ENCODE measurements at regions not wholly inside any gene's neighbourhood (a gene's known extent, or its start where the extent isn't known, plus 50 kb on each side); places are given as distances from the start of the nearest gene placed in this dataset.

- no peak for DNase-seq (ENCODE audit: low spot score)
- WGBS (ENCODE audit: low lambda C conversion rate, missing lambda C conversion rate): 77% methylated on average over 3 of the region's 3 CpGs
Observed at GRCh38 chr13:73684286-73684685, 449.9 kb downstream of the KLF12 start.

DNA sequence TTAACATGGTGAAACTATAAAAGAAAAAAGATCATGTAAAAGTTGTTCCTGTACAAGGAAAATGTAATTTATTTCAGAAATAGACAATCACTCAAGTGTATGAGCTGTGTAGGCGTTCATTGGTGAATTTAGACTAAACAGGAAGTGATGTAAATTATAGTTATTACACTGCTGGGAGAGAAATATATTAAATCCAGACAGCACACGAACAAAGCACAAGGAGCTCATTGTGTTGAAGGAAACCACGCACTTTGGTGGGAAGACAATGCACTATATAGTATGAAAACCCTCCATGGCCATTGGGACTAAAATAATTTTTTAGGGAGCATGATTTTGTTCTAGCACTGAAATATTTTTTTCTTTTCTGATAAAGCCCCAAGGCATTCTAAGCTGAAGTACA is 450.5 kb downstream of the KLF12 start:
- 69% methylated on average over 3 of the region's 3 CpGs for WGBS (ENCODE audit: low lambda C conversion rate, missing lambda C conversion rate)
- Histone ChIP-seq H3K9me2 (replicated peaks; ENCODE audit: insufficient read depth) (no peaks in the 10 kb centered on the region), H3K4me1 (ENCODE audit: insufficient read depth) (no peaks in the 10 kb centered on the region), H3K9me3 (ENCODE audit: low read depth) (no peaks in the 10 kb centered on the region), H3K79me2 (no peaks in the 10 kb centered on the region), H3K27me3 (no peaks in the 10 kb centered on the region), H3K4me2 (no peak overlapping the region), H4K20me1 (ENCODE audit: insufficient read depth, poor library complexity, severe bottlenecking) (no peaks in the 10 kb centered on the region), H3K27ac (no peak overlapping the region), H2AFZ (no peak overlapping the region), H3K4me3 (no peak overlapping the region), H3K36me3 (replicated peaks; ENCODE audit: insufficient read depth, low read depth) (no peaks in the 10 kb centered on the region)
- no peak for DNase-seq (ENCODE audit: low spot score)
- TF ChIP-seq, protein P1, sequence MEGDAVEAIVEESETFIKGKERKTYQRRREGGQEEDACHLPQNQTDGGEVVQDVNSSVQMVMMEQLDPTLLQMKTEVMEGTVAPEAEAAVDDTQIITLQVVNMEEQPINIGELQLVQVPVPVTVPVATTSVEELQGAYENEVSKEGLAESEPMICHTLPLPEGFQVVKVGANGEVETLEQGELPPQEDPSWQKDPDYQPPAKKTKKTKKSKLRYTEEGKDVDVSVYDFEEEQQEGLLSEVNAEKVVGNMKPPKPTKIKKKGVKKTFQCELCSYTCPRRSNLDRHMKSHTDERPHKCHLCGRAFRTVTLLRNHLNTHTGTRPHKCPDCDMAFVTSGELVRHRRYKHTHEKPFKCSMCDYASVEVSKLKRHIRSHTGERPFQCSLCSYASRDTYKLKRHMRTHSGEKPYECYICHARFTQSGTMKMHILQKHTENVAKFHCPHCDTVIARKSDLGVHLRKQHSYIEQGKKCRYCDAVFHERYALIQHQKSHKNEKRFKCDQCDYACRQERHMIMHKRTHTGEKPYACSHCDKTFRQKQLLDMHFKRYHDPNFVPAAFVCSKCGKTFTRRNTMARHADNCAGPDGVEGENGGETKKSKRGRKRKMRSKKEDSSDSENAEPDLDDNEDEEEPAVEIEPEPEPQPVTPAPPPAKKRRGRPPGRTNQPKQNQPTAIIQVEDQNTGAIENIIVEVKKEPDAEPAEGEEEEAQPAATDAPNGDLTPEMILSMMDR (IDR thresholded peaks at IDR 0.05; ENCODE audit: poor library complexity): no peak
- TF ChIP-seq EZH2phosphoT487 (IDR thresholded peaks at IDR 0.05; ENCODE audit: low read depth, severe bottlenecking, unreplicated experiment) (no peak), EZH2 (IDR thresholded peaks at IDR 0.05; ENCODE audit: borderline replicate concordance) (no peak)

More at GRCh38 chr13:73684286-73684685, 449.9 kb downstream of the KLF12 start:
- TF ChIP-seq EZH2 (IDR thresholded peaks at IDR 0.05; ENCODE audit: borderline replicate concordance) (no peak), EZH2phosphoT487 (IDR thresholded peaks at IDR 0.05; ENCODE audit: low read depth, severe bottlenecking, unreplicated experiment) (no peak)
- TF ChIP-seq, protein P1 (IDR thresholded peaks at IDR 0.05; ENCODE audit: poor library complexity): no peak
- no peak overlapping the region for H2AFZ ChIP-seq
- no peaks in the 10 kb centered on the region for H3K9me3 ChIP-seq (ENCODE audit: low read depth)
- H3K9me2 ChIP-seq (replicated peaks; ENCODE audit: insufficient read depth): no peaks in the 10 kb centered on the region
- H3K4me2 ChIP-seq: no peak overlapping the region
- H3K4me3 ChIP-seq: no peak overlapping the region
- no peak overlapping the region for H3K27ac ChIP-seq
- no peaks in the 10 kb centered on the region for H3K79me2 ChIP-seq
- no peaks in the 10 kb centered on the region for H3K36me3 ChIP-seq (replicated peaks; ENCODE audit: insufficient read depth, low read depth)
- no peaks in the 10 kb centered on the region for H3K27me3 ChIP-seq
- H4K20me1 ChIP-seq (ENCODE audit: insufficient read depth, poor library complexity, severe bottlenecking): no peaks in the 10 kb centered on the region
- no peaks in the 10 kb centered on the region for H3K4me1 ChIP-seq (ENCODE audit: insufficient read depth)

DNA sequence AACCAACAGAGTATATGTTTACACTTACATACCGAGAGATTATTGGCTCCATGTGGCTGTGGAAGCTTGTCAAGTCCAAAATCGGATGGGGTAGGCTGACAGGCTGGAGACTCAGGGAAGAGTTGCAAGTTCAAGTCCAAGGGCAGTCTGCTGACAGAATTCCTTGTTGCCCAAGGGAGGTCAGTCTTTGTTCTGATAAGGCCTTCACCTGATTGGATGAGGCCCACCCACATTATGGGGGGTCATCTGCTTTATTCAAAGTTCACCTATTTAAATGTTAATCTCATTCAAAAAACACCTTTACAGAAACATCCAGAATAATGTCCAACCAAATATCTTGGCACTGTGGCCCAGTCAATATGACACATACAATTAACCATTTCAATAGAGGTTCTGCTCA is 452.4 kb downstream of the KLF12 start:
- Histone ChIP-seq H3K36me3 (replicated peaks; ENCODE audit: insufficient read depth, low read depth) (no peaks in the 10 kb centered on the region), H3K9me3 (ENCODE audit: low read depth) (no peaks in the 10 kb centered on the region), H3K27ac (no peak overlapping the region), H3K27me3 (no peaks in the 10 kb centered on the region), H3K4me1 (ENCODE audit: insufficient read depth) (peaks cover 8% of the 10 kb centered on the region), H3K79me2 (no peaks in the 10 kb centered on the region), H3K4me3 (no peak overlapping the region), H2AFZ (no peak overlapping the region), H3K4me2 (no peak overlapping the region), H4K20me1 (ENCODE audit: insufficient read depth, poor library complexity, severe bottlenecking) (no peaks in the 10 kb centered on the region), H3K9me2 (replicated peaks; ENCODE audit: insufficient read depth) (no peaks in the 10 kb centered on the region)
- TF ChIP-seq, protein P1 (IDR thresholded peaks at IDR 0.05; ENCODE audit: poor library complexity): no peak
- TF ChIP-seq EZH2 (IDR thresholded peaks at IDR 0.05; ENCODE audit: borderline replicate concordance) (no peak), EZH2phosphoT487 (IDR thresholded peaks at IDR 0.05; ENCODE audit: low read depth, severe bottlenecking, unreplicated experiment) (no peak)
- no peak for DNase-seq (ENCODE audit: low spot score)
- WGBS (ENCODE audit: low lambda C conversion rate, missing lambda C conversion rate): 87% methylated on average over 2 of the region's 2 CpGs

DNA sequence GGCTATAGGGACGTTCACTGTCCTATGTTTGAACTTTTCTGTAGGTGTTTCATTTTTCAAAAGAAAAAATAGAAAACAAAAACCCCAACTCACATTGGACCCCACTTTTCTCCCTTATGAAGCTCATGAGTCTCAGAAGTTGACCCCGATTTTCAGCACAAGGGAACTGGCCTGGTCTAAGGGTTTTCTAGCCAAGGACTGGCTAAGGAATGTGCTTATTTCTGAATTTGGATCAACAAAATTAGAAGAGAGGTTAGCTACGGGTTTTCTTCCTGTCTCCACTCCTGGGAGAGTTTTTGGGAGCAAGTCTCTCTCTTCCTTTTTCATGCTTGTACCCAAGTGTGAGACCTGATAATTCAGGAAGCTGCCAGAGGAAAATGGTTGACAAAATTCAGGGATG is 453.2 kb downstream of the KLF12 start:
- H3K4me2 ChIP-seq: no peak overlapping the region
- H3K27ac ChIP-seq: no peak overlapping the region
- 96% methylated on average over 3 of the region's 3 CpGs for WGBS (ENCODE audit: low lambda C conversion rate, missing lambda C conversion rate)
- no peaks in the 10 kb centered on the region for H3K36me3 ChIP-seq (replicated peaks; ENCODE audit: insufficient read depth, low read depth)
- no peaks in the 10 kb centered on the region for H3K9me3 ChIP-seq (ENCODE audit: low read depth)
- H2AFZ ChIP-seq: no peak overlapping the region
- no peaks in the 10 kb centered on the region for H3K9me2 ChIP-seq (replicated peaks; ENCODE audit: insufficient read depth)
- H3K79me2 ChIP-seq: no peaks in the 10 kb centered on the region
- no peaks in the 10 kb centered on the region for H3K27me3 ChIP-seq
- H3K4me1 ChIP-seq (ENCODE audit: insufficient read depth): peaks cover 8% of the 10 kb centered on the region
- no peak for TF ChIP-seq EZH2phosphoT487 (IDR thresholded peaks at IDR 0.05; ENCODE audit: low read depth, severe bottlenecking, unreplicated experiment)
- TF ChIP-seq EZH2 (IDR thresholded peaks at IDR 0.05; ENCODE audit: borderline replicate concordance): no peak
- TF ChIP-seq, protein P1 (IDR thresholded peaks at IDR 0.05; ENCODE audit: poor library complexity): no peak
- H4K20me1 ChIP-seq (ENCODE audit: insufficient read depth, poor library complexity, severe bottlenecking): no peaks in the 10 kb centered on the region
- H3K4me3 ChIP-seq: no peak overlapping the region
- DNase-seq (ENCODE audit: low spot score): no peak

Data from hepatocyte (in vitro differentiated cells).